SU-DHL-6 (cell line): ENCODE measurements at regions not wholly inside any gene's neighbourhood (a gene's known extent, or its start where the extent isn't known, plus 50 kb on each side); places are given as distances from the start of the nearest gene placed in this dataset.

Experiments used
- H2AFZ ChIP-seq: fragments of 200-600 bp; sonication (generic); 2 replicates; pipeline ENCODE4 v1.6.1; 2014; ENCODE audit warnings: low read depth, mild to moderate bottlenecking, moderate library complexity, mixed read lengths, antibody characterized with exemption, low read length; ENCODE audit not compliant: severe bottlenecking
- H3F3A ChIP-seq: fragments of 200-600 bp; shearing (Covaris generic); 2 replicates; pipeline ENCODE4 v1.6.0; 2016; ENCODE audit warnings: antibody characterized with exemption, mild to moderate bottlenecking; ENCODE audit not compliant: insufficient read depth
- H3K27ac ChIP-seq: fragments of 200-600 bp; sonication (generic); 2 replicates; pipeline ENCODE4 v1.5.1; 2016; ENCODE audit warnings: low read depth, mild to moderate bottlenecking, low read length, moderate library complexity, mixed read lengths
- H3K27me3 ChIP-seq: fragments of 200-600 bp; sonication (generic), shearing (Covaris generic); 2 replicates; pipeline ENCODE4 v1.6.0; 2014; ENCODE audit warnings: mild to moderate bottlenecking, low read length
- H3K36me3 ChIP-seq: fragments of 200-600 bp; sonication (generic); 2 replicates; pipeline ENCODE4 v1.6.1; 2014; ENCODE audit warnings: mild to moderate bottlenecking, low read length, mixed read lengths
- H3K4me2 ChIP-seq: fragments of 300-600, 200-600 bp; shearing (Covaris generic), sonication (generic); 2 replicates; pipeline ENCODE4 v1.6.0; 2014; ENCODE audit warnings: low read length, low read depth, mild to moderate bottlenecking; ENCODE audit not compliant: poor library complexity, severe bottlenecking
- H3K4me3 ChIP-seq: fragments of 200-600 bp; sonication (generic); 2 replicates; pipeline ENCODE4 v1.5.1; 2014; ENCODE audit warnings: antibody characterized with exemption, low read length, mild to moderate bottlenecking, mixed read lengths; ENCODE audit not compliant: insufficient read depth, poor library complexity, severe bottlenecking
- H3K79me2 ChIP-seq: fragments of 200-600 bp; sonication (generic); 2 replicates; pipeline ENCODE4 v1.6.1; 2014; ENCODE audit warnings: mild to moderate bottlenecking, low read length, moderate library complexity; ENCODE audit not compliant: insufficient read depth
- H3K9ac ChIP-seq: fragments of 200-600 bp; sonication (generic); 2 replicates; pipeline ENCODE4 v1.7.0; 2014; ENCODE audit warnings: mild to moderate bottlenecking, low read length
- H3K9me2 ChIP-seq: fragments of 200-600 bp; sonication (generic); replicated peaks from 2 replicates; pipeline ENCODE4 v1.6.1; 2014; ENCODE audit warnings: low read length; ENCODE audit not compliant: insufficient read depth
- H3K9me3 ChIP-seq: fragments of 200-600 bp; sonication (generic); 2 replicates; pipeline ENCODE4 v1.6.1; 2014; ENCODE audit warnings: low read length, mixed read lengths; ENCODE audit not compliant: insufficient read depth
- H4K20me1 ChIP-seq: fragments of 200-600 bp; sonication (generic); 2 replicates; pipeline ENCODE4 v1.6.1; 2014; ENCODE audit warnings: low read depth, mild to moderate bottlenecking, antibody characterized with exemption, low read length, moderate library complexity, mixed read lengths
- EZH2phosphoT487 ChIP-seq: fragments of 200-600 bp; sonication (generic), shearing (Covaris generic); conservative IDR thresholded peaks from 2 replicates; pipeline ENCODE4 v1.6.1; 2018; ENCODE audit warnings: mild to moderate bottlenecking, antibody characterized with exemption, low read length, moderate library complexity, mixed read lengths
- TF ChIP-seq, protein P1 (sequence below): fragments of 200-600 bp; sonication (generic); IDR thresholded peaks from one replicate; pipeline ENCODE4 v1.5.1; 2017; ENCODE audit warnings: antibody characterized with exemption, mild to moderate bottlenecking, low read length, moderate library complexity; ENCODE audit not compliant: insufficient read depth, poor library complexity, severe bottlenecking

DNA sequence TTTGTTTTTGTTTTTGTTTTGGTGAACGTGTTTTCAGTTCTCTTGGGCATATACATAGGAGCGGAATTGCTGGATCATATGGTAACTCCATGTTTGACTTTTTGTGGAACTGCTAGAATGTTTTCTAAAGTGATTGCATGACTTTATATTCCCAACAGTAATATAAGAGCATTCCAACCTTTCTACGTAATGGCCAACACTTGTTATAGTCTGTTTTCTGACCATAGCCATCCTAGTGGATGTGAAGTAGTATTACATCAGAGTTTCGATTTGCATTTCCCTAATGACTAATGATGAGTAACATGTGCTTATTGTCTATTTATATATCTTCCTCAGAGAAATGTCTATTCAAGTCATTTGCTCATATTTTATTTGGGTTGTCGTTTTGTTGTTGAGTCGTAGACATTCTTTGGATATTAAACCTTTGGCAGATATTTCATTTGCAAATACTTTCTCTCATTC, 268.7 kb downstream of the AEBP2 start:
- H3K79me2 ChIP-seq: no peaks in the 10 kb centered on the region
- no peak overlapping the region for H3K9ac ChIP-seq
- no peaks in the 10 kb centered on the region for H3K27me3 ChIP-seq
- no peaks in the 10 kb centered on the region for H3K36me3 ChIP-seq
- no peak overlapping the region for H3K27ac ChIP-seq
- H3F3A ChIP-seq: no peaks in the 10 kb centered on the region
- TF ChIP-seq, protein P1, sequence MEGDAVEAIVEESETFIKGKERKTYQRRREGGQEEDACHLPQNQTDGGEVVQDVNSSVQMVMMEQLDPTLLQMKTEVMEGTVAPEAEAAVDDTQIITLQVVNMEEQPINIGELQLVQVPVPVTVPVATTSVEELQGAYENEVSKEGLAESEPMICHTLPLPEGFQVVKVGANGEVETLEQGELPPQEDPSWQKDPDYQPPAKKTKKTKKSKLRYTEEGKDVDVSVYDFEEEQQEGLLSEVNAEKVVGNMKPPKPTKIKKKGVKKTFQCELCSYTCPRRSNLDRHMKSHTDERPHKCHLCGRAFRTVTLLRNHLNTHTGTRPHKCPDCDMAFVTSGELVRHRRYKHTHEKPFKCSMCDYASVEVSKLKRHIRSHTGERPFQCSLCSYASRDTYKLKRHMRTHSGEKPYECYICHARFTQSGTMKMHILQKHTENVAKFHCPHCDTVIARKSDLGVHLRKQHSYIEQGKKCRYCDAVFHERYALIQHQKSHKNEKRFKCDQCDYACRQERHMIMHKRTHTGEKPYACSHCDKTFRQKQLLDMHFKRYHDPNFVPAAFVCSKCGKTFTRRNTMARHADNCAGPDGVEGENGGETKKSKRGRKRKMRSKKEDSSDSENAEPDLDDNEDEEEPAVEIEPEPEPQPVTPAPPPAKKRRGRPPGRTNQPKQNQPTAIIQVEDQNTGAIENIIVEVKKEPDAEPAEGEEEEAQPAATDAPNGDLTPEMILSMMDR: no peak
- no peak for TF ChIP-seq EZH2phosphoT487
- H3K4me2 ChIP-seq: no peak overlapping the region
- no peak overlapping the region for H2AFZ ChIP-seq
- no peaks in the 10 kb centered on the region for H3K9me3 ChIP-seq
- no peaks in the 10 kb centered on the region for H4K20me1 ChIP-seq
- no peaks in the 10 kb centered on the region for H3K9me2 ChIP-seq
- no peak overlapping the region for H3K4me3 ChIP-seq

DNA sequence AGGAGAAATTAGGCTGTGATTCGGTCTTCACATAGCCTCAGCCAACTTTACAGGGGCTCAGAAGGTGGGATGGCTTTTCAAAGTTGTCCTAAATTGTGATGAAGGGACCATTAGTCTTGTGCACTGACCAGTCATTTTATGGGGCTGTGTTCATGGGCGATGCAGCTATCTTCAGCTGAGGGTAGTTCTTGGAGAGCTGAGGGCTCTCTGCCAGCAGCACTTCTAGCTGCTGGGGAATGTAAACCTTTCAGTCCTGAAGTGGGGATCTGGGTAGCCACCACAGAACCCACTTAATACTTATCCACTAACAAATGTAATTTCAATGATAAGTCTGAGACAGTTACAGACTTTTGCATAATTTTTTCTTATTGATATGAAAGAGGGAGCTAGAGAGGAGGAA, 270.6 kb downstream of the AEBP2 start:
- H3K4me2 ChIP-seq: no peak overlapping the region
- H3F3A ChIP-seq: no peaks in the 10 kb centered on the region
- no peaks in the 10 kb centered on the region for H4K20me1 ChIP-seq
- H3K4me3 ChIP-seq: no peak overlapping the region
- no peaks in the 10 kb centered on the region for H3K36me3 ChIP-seq
- no peaks in the 10 kb centered on the region for H3K27me3 ChIP-seq
- H3K79me2 ChIP-seq: no peaks in the 10 kb centered on the region
- H3K9ac ChIP-seq: no peak overlapping the region
- no peaks in the 10 kb centered on the region for H3K9me3 ChIP-seq
- TF ChIP-seq EZH2phosphoT487: no peak
- TF ChIP-seq, protein P1: no peak
- H2AFZ ChIP-seq: no peak overlapping the region
- H3K9me2 ChIP-seq: no peaks in the 10 kb centered on the region
- H3K27ac ChIP-seq: no peak overlapping the region

DNA sequence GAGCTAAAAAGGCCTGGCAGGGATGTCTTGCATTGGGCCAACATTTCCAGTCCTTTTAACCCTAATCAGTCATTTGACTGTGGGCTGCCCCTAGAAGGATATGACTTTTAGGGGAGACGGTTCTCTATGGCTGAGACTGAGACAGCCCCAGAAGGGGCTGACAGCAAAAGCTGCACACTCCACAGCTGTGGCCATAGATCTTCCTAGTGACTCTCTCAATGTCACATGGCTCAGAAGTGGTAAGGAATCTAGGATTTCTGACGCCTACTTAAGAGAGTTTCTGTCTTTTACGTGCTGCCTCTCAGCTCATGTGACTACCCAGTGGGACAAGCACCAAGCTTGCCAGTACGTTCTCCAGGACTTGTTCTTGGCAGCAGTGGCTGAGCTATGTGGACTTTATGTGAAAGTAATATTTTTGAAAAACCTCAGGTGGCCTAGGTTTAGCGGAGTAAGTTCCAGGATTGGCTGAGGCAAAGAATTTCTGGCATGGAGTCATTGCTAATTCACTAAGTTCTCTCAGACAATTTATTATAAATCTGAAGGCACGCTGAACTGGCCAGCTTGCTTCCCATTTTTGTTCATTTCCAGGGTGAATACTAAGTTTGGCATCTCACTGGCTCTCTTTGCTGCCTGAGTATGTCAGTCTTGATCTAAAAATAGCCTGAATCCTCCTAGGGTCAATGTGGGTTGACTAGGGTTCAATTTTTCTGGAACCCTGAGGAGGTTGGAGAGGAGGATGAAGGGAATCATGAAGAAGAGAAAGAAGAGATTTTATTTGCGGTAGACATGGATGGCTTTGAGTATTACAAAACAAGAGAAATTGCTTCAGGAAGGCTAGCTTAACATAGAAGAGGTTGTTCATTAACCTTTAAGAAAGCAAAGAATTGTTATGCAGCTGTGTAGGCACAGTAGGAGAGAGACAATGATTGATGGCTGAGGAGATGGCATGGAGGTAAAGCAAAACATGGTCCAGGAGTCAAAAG, 271.8 kb downstream of the AEBP2 start:
- Histone ChIP-seq H2AFZ (no peak overlapping the region), H3K27ac (no peak overlapping the region), H3K27me3 (no peaks in the 10 kb centered on the region)

More for the DNA sequence above, 271.8 kb downstream of the AEBP2 start:
- H3K4me2 ChIP-seq: no peak overlapping the region
- no peaks in the 10 kb centered on the region for H4K20me1 ChIP-seq
- no peaks in the 10 kb centered on the region for H3K9me2 ChIP-seq
- no peak for TF ChIP-seq EZH2phosphoT487
- TF ChIP-seq, protein P1: no peak
- H3K4me3 ChIP-seq: no peak overlapping the region
- H3K79me2 ChIP-seq: no peaks in the 10 kb centered on the region
- H3F3A ChIP-seq: no peaks in the 10 kb centered on the region
- H3K9ac ChIP-seq: no peak overlapping the region
- no peaks in the 10 kb centered on the region for H3K36me3 ChIP-seq
- no peaks in the 10 kb centered on the region for H3K9me3 ChIP-seq
